Choroid plexus epithelial cell (primary cell): ENCODE measurements at regions not wholly inside any gene's neighbourhood (a gene's known extent, or its start where the extent isn't known, plus 50 kb on each side); places are given as distances from the start of the nearest gene placed in this dataset.

Experiments used
- DNase-seq: peaks from one replicate; pipeline ENCODE4 v3.0.0-alpha.2; 2010; ENCODE audit warnings: low read depth
- H3K4me3 ChIP-seq: 2 replicates; pipeline ENCODE4 v1.5.1; 2011; ENCODE audit warnings: low read depth, mild to moderate bottlenecking, control low read depth, low read length, moderate library complexity
- TF ChIP-seq, protein P1 (sequence below): conservative IDR thresholded peaks from 2 replicates; pipeline ENCODE4 v1.5.1; 2011; ENCODE audit warnings: low read depth, mild to moderate bottlenecking, control low read depth, inconsistent platforms, low read length, moderate library complexity

DNA sequence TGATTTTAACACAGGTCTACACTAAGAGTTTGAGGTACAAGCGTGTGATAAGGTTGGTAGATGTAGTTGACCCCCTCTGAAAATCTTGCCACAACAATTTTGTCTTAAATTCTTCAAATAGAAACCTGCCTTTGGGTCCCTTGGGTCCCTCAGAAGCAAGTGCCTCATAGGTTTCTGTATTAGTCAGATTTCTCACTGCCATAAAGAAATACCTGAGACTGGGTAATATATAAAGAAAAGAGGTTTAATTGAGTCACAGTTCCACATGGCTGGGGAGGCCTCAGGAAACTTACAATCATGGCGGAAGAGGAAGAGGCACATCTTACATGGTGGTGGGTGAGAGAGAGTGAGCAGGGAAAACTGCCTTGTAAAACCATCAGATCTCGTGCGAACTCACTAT is 301.2 kb downstream of the MAP2K6 start:
- TF ChIP-seq, protein P1, sequence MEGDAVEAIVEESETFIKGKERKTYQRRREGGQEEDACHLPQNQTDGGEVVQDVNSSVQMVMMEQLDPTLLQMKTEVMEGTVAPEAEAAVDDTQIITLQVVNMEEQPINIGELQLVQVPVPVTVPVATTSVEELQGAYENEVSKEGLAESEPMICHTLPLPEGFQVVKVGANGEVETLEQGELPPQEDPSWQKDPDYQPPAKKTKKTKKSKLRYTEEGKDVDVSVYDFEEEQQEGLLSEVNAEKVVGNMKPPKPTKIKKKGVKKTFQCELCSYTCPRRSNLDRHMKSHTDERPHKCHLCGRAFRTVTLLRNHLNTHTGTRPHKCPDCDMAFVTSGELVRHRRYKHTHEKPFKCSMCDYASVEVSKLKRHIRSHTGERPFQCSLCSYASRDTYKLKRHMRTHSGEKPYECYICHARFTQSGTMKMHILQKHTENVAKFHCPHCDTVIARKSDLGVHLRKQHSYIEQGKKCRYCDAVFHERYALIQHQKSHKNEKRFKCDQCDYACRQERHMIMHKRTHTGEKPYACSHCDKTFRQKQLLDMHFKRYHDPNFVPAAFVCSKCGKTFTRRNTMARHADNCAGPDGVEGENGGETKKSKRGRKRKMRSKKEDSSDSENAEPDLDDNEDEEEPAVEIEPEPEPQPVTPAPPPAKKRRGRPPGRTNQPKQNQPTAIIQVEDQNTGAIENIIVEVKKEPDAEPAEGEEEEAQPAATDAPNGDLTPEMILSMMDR, result no peak
- H3K4me3 ChIP-seq, result no peak overlapping the region
- no peak for DNase-seq

DNA sequence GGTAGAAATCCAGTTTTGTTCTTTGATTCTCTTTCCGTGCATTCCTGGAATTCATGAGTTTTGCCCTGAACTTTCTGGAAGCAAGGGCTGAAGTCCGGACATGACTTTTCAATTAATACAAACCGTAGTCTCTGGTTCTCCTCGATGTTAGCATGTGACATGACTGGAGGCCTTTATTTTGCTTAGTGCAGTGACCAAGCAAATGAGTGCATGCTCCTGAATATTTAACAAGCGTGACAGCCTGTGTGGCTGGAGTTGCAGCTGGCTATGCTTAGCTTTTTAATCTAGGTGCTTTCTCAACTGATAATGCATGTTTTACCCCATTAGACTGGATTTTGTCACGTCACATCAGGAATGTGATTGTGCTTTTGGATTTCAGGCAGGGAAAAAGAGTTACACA is 302.1 kb downstream of the MAP2K6 start:
- TF ChIP-seq, protein P1, result no peak
- DNase-seq, result no peak
- H3K4me3 ChIP-seq, result no peak overlapping the region

DNA sequence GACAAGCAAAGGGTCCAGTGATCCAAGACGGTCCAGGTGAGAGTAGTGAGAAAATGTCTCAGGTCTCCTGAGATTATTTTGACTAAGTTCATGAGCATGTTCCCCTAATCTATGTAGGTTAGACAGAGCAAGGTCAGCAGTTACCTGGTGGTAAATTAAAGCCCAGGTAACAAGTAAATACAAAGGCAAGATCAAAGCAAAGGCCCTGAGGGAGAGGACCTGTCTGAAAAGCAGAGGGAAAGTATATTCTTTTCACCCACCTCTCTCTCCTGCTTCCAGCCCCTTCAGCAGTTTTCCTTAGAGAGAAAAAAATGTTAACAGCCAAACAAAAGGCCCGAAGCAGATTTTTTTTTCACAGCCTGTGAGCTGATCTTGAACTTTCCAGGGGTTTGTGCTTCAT is 302.7 kb downstream of the MAP2K6 start:
- DNase-seq, result no peak
- TF ChIP-seq, protein P1, result no peak
- H3K4me3 ChIP-seq, result no peak overlapping the region

DNA sequence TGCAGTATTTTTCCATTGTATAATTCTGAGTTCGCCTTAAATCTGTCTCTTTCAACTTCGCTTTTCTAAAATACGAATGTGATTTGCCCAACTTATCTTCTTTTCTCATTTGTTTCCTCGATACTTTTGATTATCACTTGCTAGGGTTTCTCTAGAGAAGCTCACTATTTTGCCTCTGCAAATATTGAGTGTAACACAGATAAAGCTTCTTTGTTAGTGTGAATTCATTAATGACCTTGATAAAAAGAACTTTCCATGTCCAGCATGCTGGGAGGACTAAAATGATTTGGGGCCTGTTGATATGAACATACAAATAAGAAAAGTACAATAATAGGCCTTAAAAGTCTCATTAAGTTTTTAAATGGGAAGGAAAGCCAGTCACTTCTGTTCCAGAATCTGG is 303.3 kb downstream of the MAP2K6 start:
- TF ChIP-seq, protein P1, result no peak
- no peak overlapping the region for H3K4me3 ChIP-seq
- no peak for DNase-seq

DNA sequence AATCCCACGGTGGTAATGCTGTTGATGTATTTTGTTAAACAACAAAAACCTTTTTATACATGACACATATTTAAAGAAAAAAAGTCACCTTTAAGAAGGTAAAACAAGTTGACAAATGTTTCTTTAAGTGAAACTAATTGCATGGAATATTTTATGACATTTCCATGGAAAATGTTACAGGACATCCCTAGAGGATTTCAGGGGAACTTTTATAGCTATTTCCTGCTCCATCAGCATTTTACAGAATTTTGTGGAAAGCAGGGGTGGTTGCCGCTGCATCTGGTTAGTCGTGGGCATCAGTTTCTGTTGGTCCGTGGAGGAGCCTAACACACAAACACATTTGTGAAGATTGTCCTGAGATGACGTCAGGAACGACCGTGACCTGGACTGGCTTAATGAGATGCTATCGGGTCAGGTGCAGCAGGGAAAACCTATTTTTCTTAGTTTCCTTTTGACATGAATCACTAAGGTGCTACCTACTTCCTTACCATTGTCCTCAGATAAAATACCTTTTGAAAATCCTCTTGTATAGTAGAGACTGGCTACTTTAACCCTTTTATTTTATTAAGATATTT is 305.1 kb downstream of the MAP2K6 start:
- TF ChIP-seq, protein P1, result no peak
- H3K4me3 ChIP-seq, result no peak overlapping the region
- DNase-seq, result no peak

DNA sequence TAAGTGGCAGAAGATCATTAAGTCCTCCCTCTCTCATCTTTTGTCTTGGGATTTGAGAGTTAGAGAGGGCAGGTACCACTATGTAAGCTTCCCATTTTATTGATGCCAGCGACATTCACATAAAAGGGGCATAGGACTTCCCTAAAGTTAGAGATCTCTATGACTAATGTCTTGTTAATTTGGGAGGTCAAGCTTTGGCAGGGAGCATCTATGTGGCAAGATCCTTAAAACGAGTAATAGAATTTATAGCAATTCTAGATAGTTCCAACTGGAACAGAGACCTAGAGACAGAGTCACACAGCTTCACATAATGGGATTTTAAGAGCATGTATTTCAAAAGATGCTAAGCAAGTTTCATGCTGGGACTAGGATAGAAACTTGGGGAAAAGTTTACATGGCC is 308.0 kb downstream of the MAP2K6 start:
- DNase-seq, result no peak
- no peak overlapping the region for H3K4me3 ChIP-seq
- TF ChIP-seq, protein P1, result no peak

DNA sequence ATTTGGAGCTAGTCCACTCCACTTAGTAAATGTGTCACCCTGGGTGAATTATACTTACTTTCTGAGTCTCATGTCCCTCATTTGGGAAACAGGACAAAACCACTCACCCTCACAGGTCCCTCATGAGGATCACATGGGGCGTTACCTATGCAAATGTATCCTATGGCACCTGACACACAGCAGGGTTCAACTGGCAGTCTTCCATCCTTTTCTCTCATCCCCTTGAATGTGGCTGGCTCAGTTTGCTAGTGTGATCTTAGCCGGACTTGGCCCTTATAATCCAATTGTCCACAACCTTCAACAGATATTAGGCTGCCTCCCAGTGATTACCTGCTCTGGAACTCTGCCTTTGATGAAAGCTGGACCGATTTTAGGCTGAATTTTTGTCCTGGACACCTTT is 308.8 kb downstream of the MAP2K6 start:
- no peak overlapping the region for H3K4me3 ChIP-seq
- DNase-seq, result no peak
- TF ChIP-seq, protein P1, result no peak
